T-cell (primary cell): ENCODE measurements at regions not wholly inside any gene's neighbourhood (a gene's known extent, or its start where the extent isn't known, plus 50 kb on each side); places are given as distances from the start of the nearest gene placed in this dataset.
A peak's percentile ranks its signal among the peaks of the same experiment; 100 is the strongest.

ENCODE experiments used
- ATAC-seq, 4 experiments: fragments of 200-7000 bp in 3 of 4; fragments of 150-1000 bp in 1 of 4; cut with Tn5 transposase; replicated peaks in 1 of 4; 1 replicate in 3 of 4; 2 replicates in 1 of 4; pipeline ENCODE4 v1.10.0; 2021; ENCODE audit warnings: moderate library complexity in 3 of 4, mild to moderate bottlenecking in 2 of 4, moderate number of reproducible peaks in 1 of 4
- CTCF ChIA-PET, 2 donors: fragments of 300-600 bp; sonication (Branson Sonifier 250); formaldehyde crosslinking; loops; one replicate each; lab custom pipeline; 2022; ENCODE audit warnings: antibody characterized with exemption in 2 of 2; lab: Charles Lee
- POLR2A ChIA-PET, 2 donors: fragments of 300-600 bp; sonication (Branson Sonifier 250); formaldehyde crosslinking; loops; one replicate each; lab custom pipeline; 2022; ENCODE audit warnings: antibody characterized with exemption in 2 of 2; lab: Charles Lee
- DNase-seq, 35 experiments: peaks; one replicate each; pipeline versions ENCODE4 v3.0.0 to v3.0.0-alpha.2; 2013 to 2023
- H3K27ac ChIP-seq: one replicate; pipeline ENCODE4 v1.5.1; 2013; ENCODE audit warnings: low read length
- H3K27me3 ChIP-seq, 2 experiments: replicated peaks in 1 of 2; 1 replicate in 1 of 2; 2 replicates in 1 of 2; pipeline versions ENCODE4 v1.6.1 to v1.7.0; 2013; ENCODE audit warnings: low read length in 1 of 2, mixed read lengths in 1 of 2; ENCODE audit not compliant: control insufficient read depth in 2 of 2, insufficient read depth in 2 of 2; ENCODE audit errors: extremely low read depth in 1 of 2
- H3K36me3 ChIP-seq, 2 donors: 1 replicate in 1 of 2; 2 replicates in 1 of 2; pipeline versions ENCODE4 v1.6.1 to v1.7.0; 2013; ENCODE audit warnings: low read length in 1 of 2; ENCODE audit not compliant: control insufficient read depth in 2 of 2, insufficient read depth in 1 of 2; ENCODE audit errors: extremely low read depth in 1 of 2
- H3K4me1 ChIP-seq, 2 experiments: 1 replicate in 1 of 2; 2 replicates in 1 of 2; pipeline versions ENCODE4 v1.6.1 to v1.7.0; 2013; ENCODE audit warnings: low read length in 2 of 2, mixed read lengths in 1 of 2; ENCODE audit not compliant: insufficient read depth in 2 of 2, control insufficient read depth in 1 of 2; ENCODE audit errors: extremely low read depth in 1 of 2
- H3K4me3 ChIP-seq, 2 donors: 1 replicate in 1 of 2; 2 replicates in 1 of 2; pipeline versions ENCODE4 v1.5.1 to v1.7.0; 2013; ENCODE audit warnings: mild to moderate bottlenecking in 2 of 2, low read length in 1 of 2, moderate library complexity in 1 of 2; ENCODE audit not compliant: control insufficient read depth in 1 of 2; ENCODE audit errors: extremely low read depth in 1 of 2
- H3K9me3 ChIP-seq: 2 replicates; pipeline ENCODE4 v1.7.0; 2013
- H3K27ac Mint-ChIP-seq, 2 donors: one replicate each; pipeline ENCODE4 v1.8.0; 2020 to 2021; ENCODE audit warnings: mild to moderate bottlenecking in 2 of 2, mixed read lengths in 2 of 2
- H3K27me3 Mint-ChIP-seq, 2 donors: one replicate each; pipeline ENCODE4 v1.8.0; 2021 to 2022; ENCODE audit warnings: mixed read lengths in 2 of 2
- H3K36me3 Mint-ChIP-seq: one replicate; pipeline ENCODE4 v1.8.0; 2021; ENCODE audit warnings: mixed read lengths
- H3K4me1 Mint-ChIP-seq, 3 donors: one replicate each; pipeline ENCODE4 v1.8.0; 2020 to 2022; ENCODE audit warnings: mixed read lengths in 3 of 3, mild to moderate bottlenecking in 1 of 3
- H3K4me3 Mint-ChIP-seq, 3 donors: one replicate each; pipeline ENCODE4 v1.8.0; 2020 to 2022; ENCODE audit warnings: mild to moderate bottlenecking in 3 of 3, mixed read lengths in 3 of 3, moderate library complexity in 3 of 3
- H3K9me3 Mint-ChIP-seq, 3 donors: one replicate each; pipeline ENCODE4 v1.8.0; 2020 to 2022; ENCODE audit warnings: mixed read lengths in 3 of 3
- whole genome bisulfite sequencing: methylation state at CpG from one replicate; pipeline ENCODE4 v1.1.5; 2013; ENCODE audit warnings: missing lambda C conversion rate; ENCODE audit not compliant: insufficient coverage; 5-methylcytosine and 5-hydroxymethylcytosine counted together

- Mint-ChIP-seq H3K27ac (no peak overlapping the region), H3K9me3 (no peaks in the 10 kb centered on the region), H3K27me3 (peaks cover 13 to 29% of the 10 kb centered on the region in 2 donors), H3K4me3 (no peak overlapping the region), H3K4me1 (peaks cover 4 to 10% (median 10%) of the 10 kb centered on the region in 3 donors), H3K36me3 (no peaks in the 10 kb centered on the region)
- DNase-seq (no peak), ATAC-seq (no peak)
- peaks cover 0 to 12% of the 10 kb centered on the region in 2 experiments for H3K27me3 ChIP-seq
- WGBS = 64% methylated on average over 3 of the region's 7 CpGs
- H3K27ac ChIP-seq = no peak overlapping the region
- H3K4me3 ChIP-seq = no peak overlapping the region
- ChIA-PET CTCF (interaction anchor here in 1 of 2 donors (1.1 kb wide), 1 partner anchor 66 kb away, joined by 3 read pairs; no protein-coding TSS in a partner anchor), POLR2A (no interaction called here)
- H3K36me3 ChIP-seq = no peaks in the 10 kb centered on the region
- no peaks in the 10 kb centered on the region for H3K4me1 ChIP-seq
- H3K9me3 ChIP-seq = no peaks in the 10 kb centered on the region
These were observed 118.2 kb upstream of the TMCC3 start for GRCh38 chr12:94768398-94769046.

- no CpG with 5 or more reads among the region's 5 CpGs for WGBS
- H3K27me3 Mint-ChIP-seq = peaks cover 13 to 29% of the 10 kb centered on the region in 2 donors
- Histone ChIP-seq H3K4me1 (no peaks in the 10 kb centered on the region), H3K27me3 (peaks cover 0 to 12% of the 10 kb centered on the region in 2 experiments), H3K4me3 (no peak overlapping the region), H3K27ac (no peak overlapping the region), H3K9me3 (no peaks in the 10 kb centered on the region), H3K36me3 (no peaks in the 10 kb centered on the region)
- H3K9me3 Mint-ChIP-seq = no peaks in the 10 kb centered on the region
- H3K36me3 Mint-ChIP-seq = no peaks in the 10 kb centered on the region
- ChIA-PET POLR2A (no interaction called here), CTCF (no interaction called here)
- no peak overlapping the region for H3K4me3 Mint-ChIP-seq
- H3K4me1 Mint-ChIP-seq = peaks cover 4 to 12% (median 11%) of the 10 kb centered on the region in 3 donors
- DNase-seq (no peak), ATAC-seq (no peak)
- no peak overlapping the region for H3K27ac Mint-ChIP-seq
These were observed 117.6 kb upstream of the TMCC3 start for GRCh38 chr12:94767956-94768355.

- ChIA-PET CTCF (no interaction called here), POLR2A (no interaction called here)
- Histone ChIP-seq H3K4me1 (no peaks in the 10 kb centered on the region), H3K27me3 (peaks cover 0 to 9% of the 10 kb centered on the region in 2 experiments), H3K36me3 (no peaks in the 10 kb centered on the region), H3K4me3 (no peak overlapping the region), H3K27ac (no peak overlapping the region), H3K9me3 (no peaks in the 10 kb centered on the region)
- Mint-ChIP-seq H3K4me1 (peaks cover 4 to 18% (median 14%) of the 10 kb centered on the region in 3 donors), H3K36me3 (no peaks in the 10 kb centered on the region), H3K9me3 (no peaks in the 10 kb centered on the region), H3K4me3 (no peak overlapping the region), H3K27me3 (peaks cover 10 to 22% of the 10 kb centered on the region in 2 donors), H3K27ac (no peak overlapping the region)
- no peak for DNase-seq
- ATAC-seq = no peak
- WGBS = no CpG with 5 or more reads among the region's 1 CpG
These were observed 116.0 kb upstream of the TMCC3 start for GRCh38 chr12:94766397-94766796.

GRCh38 chr12:94763462-94763861 lies 113.1 kb upstream of the TMCC3 start:
- CTCF ChIA-PET = interaction anchor here (1.0 to 1.3 kb wide), 2 partner anchors 159 to 629 kb away, joined by 3 read pairs; no protein-coding TSS in a partner anchor
- Histone ChIP-seq H3K4me3 (no peak overlapping the region), H3K4me1 (no peaks in the 10 kb centered on the region), H3K9me3 (no peaks in the 10 kb centered on the region), H3K36me3 (no peaks in the 10 kb centered on the region), H3K27ac (no peak overlapping the region), H3K27me3 (peaks cover 0 to 5% of the 10 kb centered on the region in 2 experiments)
- WGBS = 95% methylated on average over 4 of the region's 6 CpGs
- no peak for DNase-seq
- Mint-ChIP-seq H3K36me3 (no peaks in the 10 kb centered on the region), H3K4me3 (no peak overlapping the region), H3K27ac (no peak overlapping the region), H3K27me3 (peaks cover 0 to 7% of the 10 kb centered on the region in 2 donors), H3K9me3 (no peaks in the 10 kb centered on the region), H3K4me1 (peaks cover 0 to 8% (median 4%) of the 10 kb centered on the region in 3 donors)
- ATAC-seq = no peak
- POLR2A ChIA-PET = interaction anchor here in 1 of 2 donors (0.6 kb wide), 2 partner anchors 210 to 310 kb away, joined by 5 to 6 read pairs; partner anchors contain the start of gene NR2C1

- Histone ChIP-seq H3K27ac (no peak overlapping the region), H3K4me3 (no peak overlapping the region), H3K36me3 (no peaks in the 10 kb centered on the region), H3K27me3 (peaks cover 0 to 4% of the 10 kb centered on the region in 2 experiments), H3K9me3 (no peaks in the 10 kb centered on the region), H3K4me1 (no peaks in the 10 kb centered on the region)
- ChIA-PET CTCF (interaction anchor here (0.7 to 1.3 kb wide), 6 partner anchors 10 to 861 kb away, joined by 3 to 4 read pairs (median 3); no protein-coding TSS in a partner anchor), POLR2A (interaction anchor here in 1 of 2 donors (0.6 kb wide), 2 partner anchors 211 to 311 kb away, joined by 5 to 6 read pairs; partner anchors contain the start of gene NR2C1)
- DNase-seq (no peak), ATAC-seq (no peak)
- H3K36me3 Mint-ChIP-seq = no peaks in the 10 kb centered on the region
- H3K4me3 Mint-ChIP-seq = no peak overlapping the region
- no peak overlapping the region for H3K27ac Mint-ChIP-seq
- H3K4me1 Mint-ChIP-seq = peaks cover 0 to 7% (median 4%) of the 10 kb centered on the region in 3 donors
- no peaks in the 10 kb centered on the region for H3K9me3 Mint-ChIP-seq
- peaks cover 0 to 5% of the 10 kb centered on the region in 2 donors for H3K27me3 Mint-ChIP-seq
- WGBS = 85% methylated on average over 2 of the region's 3 CpGs
These were observed 112.6 kb upstream of the TMCC3 start for GRCh38 chr12:94762943-94763342.

GRCh38 chr12:94762259-94762942 lies 112.0 kb upstream of the TMCC3 start:
- Mint-ChIP-seq H3K27ac (no peak overlapping the region), H3K9me3 (no peaks in the 10 kb centered on the region), H3K4me3 (no peak overlapping the region), H3K27me3 (peaks cover 0 to 5% of the 10 kb centered on the region in 2 donors), H3K36me3 (no peaks in the 10 kb centered on the region), H3K4me1 (peaks cover 0 to 7% (median 4%) of the 10 kb centered on the region in 3 donors)
- peak in 1 of 4 experiments; percentile 23 for ATAC-seq
- no peak overlapping the region for H3K27ac ChIP-seq
- DNase-seq = no peak
- no peaks in the 10 kb centered on the region for H3K4me1 ChIP-seq
- H3K4me3 ChIP-seq = no peak overlapping the region
- POLR2A ChIA-PET = no interaction called here
- H3K9me3 ChIP-seq = no peaks in the 10 kb centered on the region
- WGBS = 0% methylated on average over 1 of the region's 4 CpGs
- CTCF ChIA-PET = interaction anchor here (0.6 to 1.3 kb wide), 7 partner anchors 11 to 861 kb away, joined by 3 to 4 read pairs (median 3); no protein-coding TSS in a partner anchor
- H3K27me3 ChIP-seq = peaks cover 0 to 4% of the 10 kb centered on the region in 2 experiments
- H3K36me3 ChIP-seq = no peaks in the 10 kb centered on the region
